Endothelial cell of umbilical vein (primary cell): ENCODE measurements at regions not wholly inside any gene's neighbourhood (a gene's known extent, or its start where the extent isn't known, plus 50 kb on each side); places are given as distances from the start of the nearest gene placed in this dataset.

ENCODE experiments used
- BruUV-seq: library from RNA; stranded (reverse); fragments of 400-500 nt; replicated peaks from 2 replicates; lab custom pipeline; 2021; lab: Mats Ljungman, UMichigan
- CTCF ChIA-PET: fragments of 300-600, 350-600 bp; sonication (Branson Sonifier 250); formaldehyde crosslinking; loops from one replicate; lab custom pipeline; 2021; ENCODE audit warnings: antibody characterized with exemption, inconsistent platforms; lab: Charles Lee
- POLR2A ChIA-PET: fragments of 300-600, 350-600 bp; sonication (Branson Sonifier 250); formaldehyde crosslinking; loops from one replicate; lab custom pipeline; 2021; ENCODE audit warnings: antibody characterized with exemption, inconsistent platforms; lab: Charles Lee
- DNase-seq: peaks from one replicate; pipeline ENCODE4 v3.0.0-alpha.2; 2011; ENCODE audit warnings: low read depth, low spot score
- FAIRE-seq: peaks from 2 replicates; lab custom pipeline; 2011; peaks lifted over from hg19 to GRCh38; lab: Jason Lieb, UNC
- H2AFZ ChIP-seq: 2 replicates; pipeline ENCODE4 v1.6.0; 2012; ENCODE audit warnings: low read depth, low read length, control low read depth, inconsistent platforms
- H3K27ac ChIP-seq: 2 replicates; pipeline ENCODE4 v1.5.1; 2011; ENCODE audit warnings: low read depth, mild to moderate bottlenecking, control low read depth, low read length, moderate library complexity; ENCODE audit not compliant: insufficient read depth
- H3K27me3 ChIP-seq, 2 experiments: 2 replicates each; pipeline versions ENCODE4 v1.6.0 to v1.6.1; 2011; ENCODE audit warnings: low read length in 2 of 2, mixed read lengths in 1 of 2; ENCODE audit not compliant: control insufficient read depth in 2 of 2, insufficient read depth in 2 of 2
- H3K36me3 ChIP-seq, 2 experiments: 2 replicates in 1 of 2; 3 replicates in 1 of 2; pipeline ENCODE4 v1.5.1; 2011; ENCODE audit warnings: low read length in 2 of 2, mild to moderate bottlenecking in 1 of 2, moderate library complexity in 1 of 2; ENCODE audit not compliant: control insufficient read depth in 2 of 2, insufficient read depth in 2 of 2; ENCODE audit errors: extremely low read depth in 1 of 2
- H3K4me1 ChIP-seq: 3 replicates; pipeline ENCODE4 v1.5.1; 2011; ENCODE audit warnings: mild to moderate bottlenecking, low read length; ENCODE audit not compliant: control insufficient read depth, insufficient read depth; ENCODE audit errors: extremely low read depth
- H3K4me2 ChIP-seq: 2 replicates; pipeline ENCODE4 v1.6.1; 2011; ENCODE audit warnings: low read length, control low read depth, mixed read lengths; ENCODE audit not compliant: insufficient read depth
- H3K4me3 ChIP-seq, 3 experiments: fragments of 200-600 bp in 1 of 3; sonication (generic), shearing (Covaris generic) in 1 of 3; replicated peaks in 1 of 3; 2 replicates each; pipeline ENCODE4 v1.5.1; 2011 to 2016; ENCODE audit warnings: control low read depth in 3 of 3, low read length in 3 of 3, mild to moderate bottlenecking in 2 of 3, inconsistent platforms in 1 of 3, low read depth in 1 of 3, moderate library complexity in 1 of 3; ENCODE audit not compliant: insufficient read depth in 1 of 3
- H3K79me2 ChIP-seq: 2 replicates; pipeline ENCODE4 v1.6.0; 2012; ENCODE audit warnings: low read length, inconsistent platforms; ENCODE audit not compliant: control insufficient read depth, insufficient read depth
- H3K9ac ChIP-seq: replicated peaks from 2 replicates; pipeline ENCODE3; 2011; ENCODE audit warnings: low read length, control low read depth; ENCODE audit not compliant: insufficient read depth; ENCODE audit errors: extremely low read depth
- H3K9me1 ChIP-seq: replicated peaks from 3 replicates; pipeline ENCODE4 v1.6.0; 2011; ENCODE audit warnings: mild to moderate bottlenecking, low read length; ENCODE audit not compliant: control insufficient read depth, insufficient read depth; ENCODE audit errors: extremely low read depth
- H3K9me3 ChIP-seq: replicated peaks from 2 replicates; pipeline ENCODE4 v1.5.1; 2012; ENCODE audit warnings: low read length, inconsistent platforms; ENCODE audit not compliant: control insufficient read depth, insufficient read depth
- H4K20me1 ChIP-seq: replicated peaks from 2 replicates; pipeline ENCODE3; 2011; ENCODE audit warnings: mild to moderate bottlenecking, low read length; ENCODE audit not compliant: control insufficient read depth, insufficient read depth; ENCODE audit errors: extremely low read depth
- EZH2 ChIP-seq: IDR thresholded peaks from 2 replicates; pipeline ENCODE4 v1.6.1; 2012; ENCODE audit warnings: borderline replicate concordance, low read depth, mild to moderate bottlenecking, moderate library complexity, low read length, inconsistent platforms; ENCODE audit not compliant: severe bottlenecking
- FOS ChIP-seq: IDR thresholded peaks from 2 replicates; pipeline ENCODE4 v1.6.1; 2011; ENCODE audit warnings: mild to moderate bottlenecking, low read length, moderate library complexity, borderline replicate concordance; ENCODE audit not compliant: insufficient read depth
- GATA2 ChIP-seq: IDR thresholded peaks from 2 replicates; pipeline ENCODE4 v1.7.0; 2011; ENCODE audit warnings: low read depth, mild to moderate bottlenecking, moderate library complexity, mixed read lengths, low read length; ENCODE audit not compliant: insufficient read length, insufficient read depth
- JUN ChIP-seq: IDR thresholded peaks from 2 replicates; pipeline ENCODE4 v1.6.1; 2011; ENCODE audit warnings: borderline replicate concordance, low read depth; ENCODE audit not compliant: insufficient read length, insufficient read depth
- MYC ChIP-seq: IDR thresholded peaks from one replicate; pipeline ENCODE4 v1.6.1; 2011; ENCODE audit warnings: mild to moderate bottlenecking, low read depth, low read length
- POLR2A ChIP-seq: IDR thresholded peaks from 2 replicates; pipeline ENCODE4 v1.6.1; 2012; ENCODE audit warnings: low read depth, mild to moderate bottlenecking, control low read depth, low read length
- POLR2AphosphoS5 ChIP-seq: IDR thresholded peaks from 2 replicates; pipeline ENCODE4 v1.6.1; 2012; ENCODE audit warnings: low read depth, mild to moderate bottlenecking, control low read depth, low read length, moderate library complexity; ENCODE audit not compliant: insufficient read depth
- dilution Hi-C: fragments of 300-500 bp; cut with MboI; formaldehyde crosslinking; loops from one replicate; pipeline ENCODE4 v1.15.0; 2019; ENCODE audit warnings: low sequenced_read_pairs; ENCODE audit not compliant: extremely low pct_ligation_motif_present
- intact Hi-C: fragments of 100-400 bp; cut with micrococcal nuclease; formaldehyde crosslinking; loops from one replicate; pipeline ENCODE4 v1.10.0; 2022
- TF ChIP-seq, protein P1 (sequence below): IDR thresholded peaks from 2 replicates; pipeline ENCODE4 v1.6.1; 2011; ENCODE audit not compliant: insufficient read depth, insufficient read length
- TF ChIP-seq, protein P2 (sequence below), 2 donors: IDR thresholded peaks; 1 replicate in 1 of 2; 2 replicates in 1 of 2; pipeline ENCODE4 v1.5.1; 2011; ENCODE audit warnings: low read length in 2 of 2, mild to moderate bottlenecking in 2 of 2, moderate library complexity in 2 of 2, control low read depth in 1 of 2, inconsistent platforms in 1 of 2, low read depth in 1 of 2; ENCODE audit not compliant: insufficient read depth in 1 of 2; ENCODE audit errors: extremely low read depth in 1 of 2

DNA sequence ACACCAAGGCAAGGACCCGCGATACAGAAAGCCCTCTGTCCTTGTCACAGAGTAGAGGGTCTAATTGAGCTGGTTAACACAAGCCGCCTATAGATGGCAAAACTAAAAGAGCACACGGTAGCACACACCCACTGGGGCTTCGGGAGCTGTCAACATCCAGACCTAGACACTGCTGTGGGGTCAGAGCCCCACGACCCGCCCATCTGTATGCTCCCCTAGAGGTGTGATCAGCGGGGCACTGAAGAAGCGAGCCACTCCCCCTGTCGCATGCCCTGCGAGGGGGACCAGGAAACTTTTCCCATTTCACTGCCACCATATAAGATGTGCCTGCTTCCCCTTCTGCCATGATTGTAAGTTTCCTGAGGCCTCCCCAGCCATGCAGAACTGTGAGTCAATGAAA, 1255.8 kb upstream of the CDH8 start:
- dilution Hi-C loops: no loop called here
- DNase-seq: no peak
- Histone ChIP-seq H3K27me3 (no peaks in the 10 kb centered on the region), H3K27ac (no peak overlapping the region), H3K9me1 (no peaks in the 10 kb centered on the region), H3K79me2 (no peaks in the 10 kb centered on the region), H3K9ac (no peak overlapping the region), H3K4me1 (no peaks in the 10 kb centered on the region), H3K9me3 (no peaks in the 10 kb centered on the region), H3K36me3 (no peaks in the 10 kb centered on the region), H3K4me3 (no peak overlapping the region), H3K4me2 (no peak overlapping the region), H4K20me1 (no peaks in the 10 kb centered on the region), H2AFZ (no peak overlapping the region)
- TF ChIP-seq JUN: no peak
- no peak for TF ChIP-seq POLR2AphosphoS5
- no peak for TF ChIP-seq GATA2
- TF ChIP-seq MYC: no peak
- no peak for TF ChIP-seq EZH2
- TF ChIP-seq FOS: no peak
- no peak for TF ChIP-seq POLR2A
- TF ChIP-seq, protein P1, sequence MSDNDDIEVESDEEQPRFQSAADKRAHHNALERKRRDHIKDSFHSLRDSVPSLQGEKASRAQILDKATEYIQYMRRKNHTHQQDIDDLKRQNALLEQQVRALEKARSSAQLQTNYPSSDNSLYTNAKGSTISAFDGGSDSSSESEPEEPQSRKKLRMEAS: no peak
- TF ChIP-seq, protein P2, sequence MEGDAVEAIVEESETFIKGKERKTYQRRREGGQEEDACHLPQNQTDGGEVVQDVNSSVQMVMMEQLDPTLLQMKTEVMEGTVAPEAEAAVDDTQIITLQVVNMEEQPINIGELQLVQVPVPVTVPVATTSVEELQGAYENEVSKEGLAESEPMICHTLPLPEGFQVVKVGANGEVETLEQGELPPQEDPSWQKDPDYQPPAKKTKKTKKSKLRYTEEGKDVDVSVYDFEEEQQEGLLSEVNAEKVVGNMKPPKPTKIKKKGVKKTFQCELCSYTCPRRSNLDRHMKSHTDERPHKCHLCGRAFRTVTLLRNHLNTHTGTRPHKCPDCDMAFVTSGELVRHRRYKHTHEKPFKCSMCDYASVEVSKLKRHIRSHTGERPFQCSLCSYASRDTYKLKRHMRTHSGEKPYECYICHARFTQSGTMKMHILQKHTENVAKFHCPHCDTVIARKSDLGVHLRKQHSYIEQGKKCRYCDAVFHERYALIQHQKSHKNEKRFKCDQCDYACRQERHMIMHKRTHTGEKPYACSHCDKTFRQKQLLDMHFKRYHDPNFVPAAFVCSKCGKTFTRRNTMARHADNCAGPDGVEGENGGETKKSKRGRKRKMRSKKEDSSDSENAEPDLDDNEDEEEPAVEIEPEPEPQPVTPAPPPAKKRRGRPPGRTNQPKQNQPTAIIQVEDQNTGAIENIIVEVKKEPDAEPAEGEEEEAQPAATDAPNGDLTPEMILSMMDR (IDR thresholded peaks at IDR 0.05; ENCODE audit: extremely low read depth in 1 of 2, insufficient read depth in 1 of 2, low read depth in 1 of 2, low read length in 2 of 2): no peak
- POLR2A ChIA-PET: no interaction called here
- BruUV-seq: no TSS peak
- CTCF ChIA-PET: no interaction called here
- no peak for FAIRE-seq
- intact Hi-C loops: no loop called here
